OCI-LY7 (cell line): ENCODE measurements at regions not wholly inside any gene's neighbourhood (a gene's known extent, or its start where the extent isn't known, plus 50 kb on each side); places are given as distances from the start of the nearest gene placed in this dataset.

ENCODE experiments used
- BruUV-seq: library from RNA; stranded (reverse); fragments of 400-500 nt; replicated peaks from 2 replicates; lab custom pipeline; 2021; lab: Mats Ljungman, UMichigan
- CTCF ChIA-PET: fragments of 300-600 bp; sonication (Branson Sonifier 250); formaldehyde crosslinking; loops from one replicate; lab custom pipeline; 2022; ENCODE audit warnings: antibody characterized with exemption; ENCODE audit not compliant: unreplicated experiment; lab: Charles Lee
- POLR2A ChIA-PET: fragments of 300-600 bp; sonication (Branson Sonifier 250); formaldehyde crosslinking; loops from one replicate; lab custom pipeline; 2022; ENCODE audit warnings: antibody characterized with exemption; lab: Charles Lee
- DNase-seq: peaks from one replicate; pipeline ENCODE4 v3.0.0-alpha.2; 2015; ENCODE audit warnings: low spot score
- H2AFZ ChIP-seq: fragments of 200-600 bp; sonication (generic), shearing (Covaris generic); 2 replicates; pipeline ENCODE4 v1.6.1; 2014; ENCODE audit warnings: mild to moderate bottlenecking, antibody characterized with exemption, low read length, moderate library complexity
- H3K27ac ChIP-seq: fragments of 200-600 bp; sonication (generic); 2 replicates; pipeline ENCODE4 v1.5.1; 2014; ENCODE audit warnings: mixed run types, low read depth, mild to moderate bottlenecking, moderate library complexity, low read length, inconsistent platforms; ENCODE audit not compliant: poor library complexity, severe bottlenecking
- H3K36me3 ChIP-seq: fragments of 200-600 bp; sonication (generic); 2 replicates; pipeline ENCODE4 v1.6.1; 2014; ENCODE audit warnings: mild to moderate bottlenecking, antibody characterized with exemption, low read length, moderate library complexity, mixed read lengths; ENCODE audit not compliant: insufficient read depth
- H3K4me1 ChIP-seq: fragments of 200-600 bp; sonication (generic); 2 replicates; pipeline ENCODE4 v1.5.1; 2014; ENCODE audit warnings: mild to moderate bottlenecking, low read length; ENCODE audit not compliant: insufficient read depth, poor library complexity, severe bottlenecking
- H3K4me2 ChIP-seq: fragments of 200-600 bp; sonication (generic); 2 replicates; pipeline ENCODE4 v1.6.1; 2014; ENCODE audit warnings: mild to moderate bottlenecking, low read length
- H3K4me3 ChIP-seq: fragments of 200-600 bp; sonication (generic); 2 replicates; pipeline ENCODE4 v1.5.1; 2014; ENCODE audit warnings: mild to moderate bottlenecking, low read depth, low read length; ENCODE audit not compliant: poor library complexity, severe bottlenecking
- H3K79me2 ChIP-seq: fragments of 200-600 bp; sonication (generic); 2 replicates; pipeline ENCODE4 v1.6.1; 2016; ENCODE audit warnings: low read depth, mild to moderate bottlenecking, low read length, moderate library complexity, mixed read lengths; ENCODE audit not compliant: insufficient read depth
- H3K9me2 ChIP-seq: fragments of 200-600 bp; sonication (generic); 2 replicates; pipeline ENCODE4 v1.6.1; 2016; ENCODE audit warnings: mild to moderate bottlenecking, low read length, mixed read lengths; ENCODE audit not compliant: insufficient read depth
- H3K9me3 ChIP-seq: fragments of 200-600 bp; sonication (generic); 2 replicates; pipeline ENCODE4 v1.6.1; 2014; ENCODE audit warnings: mild to moderate bottlenecking, mixed run types, low read length, mixed read lengths
- H4K20me1 ChIP-seq: fragments of 200-600 bp; sonication (generic); 2 replicates; pipeline ENCODE4 v1.6.1; 2014; ENCODE audit warnings: mild to moderate bottlenecking, antibody characterized with exemption, low read length, moderate library complexity, mixed read lengths; ENCODE audit not compliant: insufficient read depth
- EZH2phosphoT487 ChIP-seq: fragments of 200-600 bp; sonication (generic); IDR thresholded peaks from 2 replicates; pipeline ENCODE4 v1.6.1; 2018; ENCODE audit warnings: low read depth, borderline replicate concordance, mild to moderate bottlenecking, mixed run types, antibody characterized with exemption, low read length, moderate library complexity, mixed read lengths
- intact Hi-C: fragments of 100-400 bp; cut with micrococcal nuclease; formaldehyde crosslinking; loops from one replicate; pipeline ENCODE4 v1.10.0; 2022; ENCODE audit not compliant: unreplicated experiment
- TF ChIP-seq, protein P1 (sequence below): fragments of 200-600 bp; sonication (generic); conservative IDR thresholded peaks from 2 replicates; pipeline ENCODE4 v1.5.1; 2014; ENCODE audit warnings: mild to moderate bottlenecking, antibody characterized with exemption, low read length, moderate library complexity, mixed read lengths

DNA sequence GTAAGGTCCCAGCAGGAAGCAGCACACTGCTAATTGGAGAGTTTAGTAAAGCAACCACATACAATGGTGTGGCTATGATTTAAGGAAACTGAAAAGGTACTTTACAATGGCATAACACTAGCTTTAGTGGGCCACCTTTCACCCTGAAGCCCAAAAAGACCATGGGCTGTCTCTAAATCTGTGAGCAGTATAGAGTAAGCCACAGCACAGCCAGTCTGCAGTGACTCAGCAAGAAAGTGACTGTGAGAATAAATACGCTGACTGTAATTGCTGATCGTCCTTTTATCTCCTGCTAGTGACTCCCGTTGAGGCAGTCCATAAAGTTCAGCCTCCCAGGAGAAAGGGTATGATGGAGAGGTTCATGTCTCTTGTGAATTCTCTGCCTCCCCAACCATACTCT, 679.8 kb upstream of the KIF2B start:
- Histone ChIP-seq H3K27ac (no peak overlapping the region), H3K4me3 (no peak overlapping the region), H3K4me1 (no peaks in the 10 kb centered on the region), H3K79me2 (no peaks in the 10 kb centered on the region), H3K36me3 (no peaks in the 10 kb centered on the region), H4K20me1 (no peaks in the 10 kb centered on the region), H2AFZ (no peak overlapping the region), H3K4me2 (no peak overlapping the region), H3K9me2 (no peaks in the 10 kb centered on the region), H3K9me3 (no peaks in the 10 kb centered on the region)
- ChIA-PET POLR2A (no interaction called here), CTCF (no interaction called here)
- no peak for TF ChIP-seq EZH2phosphoT487
- TF ChIP-seq, protein P1, sequence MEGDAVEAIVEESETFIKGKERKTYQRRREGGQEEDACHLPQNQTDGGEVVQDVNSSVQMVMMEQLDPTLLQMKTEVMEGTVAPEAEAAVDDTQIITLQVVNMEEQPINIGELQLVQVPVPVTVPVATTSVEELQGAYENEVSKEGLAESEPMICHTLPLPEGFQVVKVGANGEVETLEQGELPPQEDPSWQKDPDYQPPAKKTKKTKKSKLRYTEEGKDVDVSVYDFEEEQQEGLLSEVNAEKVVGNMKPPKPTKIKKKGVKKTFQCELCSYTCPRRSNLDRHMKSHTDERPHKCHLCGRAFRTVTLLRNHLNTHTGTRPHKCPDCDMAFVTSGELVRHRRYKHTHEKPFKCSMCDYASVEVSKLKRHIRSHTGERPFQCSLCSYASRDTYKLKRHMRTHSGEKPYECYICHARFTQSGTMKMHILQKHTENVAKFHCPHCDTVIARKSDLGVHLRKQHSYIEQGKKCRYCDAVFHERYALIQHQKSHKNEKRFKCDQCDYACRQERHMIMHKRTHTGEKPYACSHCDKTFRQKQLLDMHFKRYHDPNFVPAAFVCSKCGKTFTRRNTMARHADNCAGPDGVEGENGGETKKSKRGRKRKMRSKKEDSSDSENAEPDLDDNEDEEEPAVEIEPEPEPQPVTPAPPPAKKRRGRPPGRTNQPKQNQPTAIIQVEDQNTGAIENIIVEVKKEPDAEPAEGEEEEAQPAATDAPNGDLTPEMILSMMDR = no peak
- no TSS peak for BruUV-seq
- no peak for DNase-seq
- intact Hi-C loops = no loop called here

- no peak for DNase-seq
- H3K4me3 ChIP-seq = no peak overlapping the region
- no peaks in the 10 kb centered on the region for H3K4me1 ChIP-seq
- no TSS peak for BruUV-seq
- no peaks in the 10 kb centered on the region for H4K20me1 ChIP-seq
- ChIA-PET POLR2A (no interaction called here), CTCF (no interaction called here)
- H3K79me2 ChIP-seq = no peaks in the 10 kb centered on the region
- no peak overlapping the region for H2AFZ ChIP-seq
- intact Hi-C loops = no loop called here
- H3K9me2 ChIP-seq = no peaks in the 10 kb centered on the region
- H3K27ac ChIP-seq = no peak overlapping the region
- no peaks in the 10 kb centered on the region for H3K36me3 ChIP-seq
- no peak overlapping the region for H3K4me2 ChIP-seq
- H3K9me3 ChIP-seq = no peaks in the 10 kb centered on the region
- no peak for TF ChIP-seq EZH2phosphoT487
- TF ChIP-seq, protein P1 = no peak
Measured at GRCh38 chr17:53141731-53142130, 681.0 kb upstream of the KIF2B start.

DNA sequence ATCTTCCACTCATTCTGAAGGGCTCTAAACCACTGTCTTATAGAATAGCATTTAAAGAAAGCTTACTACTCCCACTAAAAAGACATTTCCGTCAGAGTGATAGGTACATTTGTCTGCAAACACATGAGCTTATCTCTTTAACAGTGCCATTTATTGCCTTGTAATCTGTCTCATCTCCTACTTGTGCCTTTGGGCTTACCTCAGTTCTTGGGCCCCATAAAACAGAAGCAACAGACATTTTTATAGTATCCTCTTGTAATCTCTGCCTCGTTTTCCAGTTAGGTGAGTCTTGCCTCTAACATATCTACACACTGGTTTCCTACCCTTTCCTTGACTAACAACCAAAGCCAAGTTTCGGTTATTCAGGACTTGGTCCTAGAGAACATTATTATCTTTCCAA, 681.4 kb upstream of the KIF2B start:
- Histone ChIP-seq H4K20me1 (no peaks in the 10 kb centered on the region), H3K79me2 (no peaks in the 10 kb centered on the region), H2AFZ (no peak overlapping the region), H3K9me3 (no peaks in the 10 kb centered on the region), H3K27ac (no peak overlapping the region), H3K4me2 (no peak overlapping the region), H3K36me3 (no peaks in the 10 kb centered on the region), H3K4me1 (no peaks in the 10 kb centered on the region), H3K4me3 (no peak overlapping the region), H3K9me2 (no peaks in the 10 kb centered on the region)
- intact Hi-C loops = no loop called here
- ChIA-PET POLR2A (no interaction called here), CTCF (no interaction called here)
- DNase-seq = no peak
- TF ChIP-seq EZH2phosphoT487 = no peak
- TF ChIP-seq, protein P1 = no peak
- BruUV-seq = no TSS peak
